Fibroblast of skin of abdomen (primary cell): ENCODE measurements at regions not wholly inside any gene's neighbourhood (a gene's known extent, or its start where the extent isn't known, plus 50 kb on each side); places are given as distances from the start of the nearest gene placed in this dataset.
"Not testable (repeated sequence)": the region's sequence is repeated elsewhere in the genome, so short reads cannot be mapped to it uniquely, and the experiment has no call there.

ENCODE experiments used
- DNase-seq: peaks from one replicate; pipeline ENCODE4 v3.0.0-alpha.2; 2013

DNA sequence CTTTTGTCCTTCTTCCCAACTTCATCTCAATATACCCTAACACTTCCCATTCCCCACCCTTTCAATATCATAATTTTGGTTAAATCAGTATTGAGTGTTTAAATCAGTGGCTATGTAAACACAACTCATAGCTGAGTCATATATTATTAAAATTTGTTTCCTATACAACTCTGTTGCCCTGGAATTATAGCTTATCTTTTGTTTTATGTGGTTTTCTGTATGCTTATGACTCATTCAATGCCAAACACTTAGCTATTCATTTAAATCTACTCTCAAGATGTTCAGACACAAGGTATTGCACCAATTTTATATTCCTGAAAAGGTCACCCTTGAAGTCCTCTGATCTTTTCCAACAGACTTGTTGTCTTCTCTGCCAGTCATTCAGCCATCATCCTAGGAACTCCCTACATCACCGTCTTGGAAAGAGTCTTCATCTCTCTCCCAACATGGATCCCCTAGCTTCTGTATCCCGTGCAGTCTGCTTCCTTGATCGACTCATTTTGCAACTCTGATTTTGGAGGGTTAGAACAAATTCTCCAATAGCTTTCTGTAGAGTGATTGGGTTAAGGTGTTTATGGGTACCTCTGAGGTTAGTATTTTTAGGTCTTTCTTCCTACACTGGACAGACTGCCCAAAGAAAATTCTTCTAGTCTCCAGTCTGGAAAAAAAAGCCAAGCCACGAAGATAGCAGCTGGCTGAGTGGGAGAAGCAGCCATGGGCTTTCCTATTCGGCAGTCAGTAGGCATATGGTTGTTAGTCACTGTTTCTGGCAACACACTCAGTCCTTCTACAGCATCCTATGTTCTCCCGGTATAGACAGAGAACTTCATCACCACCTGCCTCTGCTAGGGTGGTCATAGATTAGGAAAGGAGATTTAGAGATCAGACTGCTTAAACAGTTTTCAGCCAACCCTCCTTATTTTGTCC lies 102.1 kb downstream of the CRPPA start:
- DNase-seq = peak; percentile 12

DNA sequence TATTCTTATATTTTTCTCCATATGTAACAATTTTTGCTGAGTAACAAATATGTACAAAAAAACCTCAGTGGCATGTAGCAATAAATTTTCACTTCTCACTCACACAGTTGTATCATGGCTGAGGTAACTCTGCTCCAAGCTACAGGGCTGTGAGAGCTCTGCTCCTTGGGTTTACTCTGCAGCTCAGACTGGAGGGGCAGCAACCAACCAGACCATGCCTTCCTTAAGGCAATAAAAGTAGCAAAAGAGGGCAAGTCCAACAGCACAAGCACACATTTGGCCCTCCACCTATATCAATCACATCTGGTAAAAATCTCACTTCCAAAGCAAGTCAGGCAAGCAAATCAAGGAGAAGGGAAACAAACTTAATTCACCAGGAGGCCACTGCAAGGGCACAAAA lies 102.9 kb downstream of the CRPPA start:
- DNase-seq = no peak

DNA sequence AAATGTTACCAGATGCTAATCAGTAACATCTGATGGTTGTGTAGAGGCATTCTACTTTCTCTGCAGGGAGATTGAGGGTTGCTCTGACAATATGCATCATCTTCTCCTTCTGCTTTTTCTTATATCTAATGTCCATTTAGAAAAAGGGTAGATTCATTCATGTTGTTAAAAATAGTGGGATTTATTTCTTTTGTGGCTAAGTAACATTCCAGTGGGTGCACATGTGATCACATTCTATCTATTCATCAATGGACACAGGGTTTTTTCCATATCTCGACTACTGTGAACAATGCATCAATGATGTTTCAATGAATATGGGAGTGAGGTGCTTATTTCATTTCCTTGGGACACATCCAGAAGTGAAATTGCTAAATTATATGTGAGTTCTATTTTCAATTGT lies 103.9 kb downstream of the CRPPA start:
- no peak for DNase-seq

DNA sequence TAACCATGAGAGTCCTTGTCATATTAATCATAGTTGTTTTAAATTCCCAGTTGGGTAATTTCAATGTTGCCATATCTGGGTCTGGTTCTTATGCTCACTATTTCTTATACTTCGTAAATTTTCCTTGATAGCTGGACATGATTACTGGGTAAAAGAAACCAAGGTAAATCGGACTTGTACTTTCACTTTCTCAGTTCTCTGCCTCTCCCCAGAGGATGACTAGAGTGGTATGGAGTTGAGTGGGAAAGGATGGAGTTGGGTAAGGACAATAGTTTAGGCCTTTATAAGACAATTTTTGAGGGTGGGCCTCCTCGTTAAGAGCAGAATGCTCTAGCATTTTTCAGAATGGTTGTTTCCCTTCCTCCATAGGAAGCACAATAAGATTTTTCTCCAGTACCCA lies 106.1 kb downstream of the CRPPA start:
- no peak for DNase-seq

DNA sequence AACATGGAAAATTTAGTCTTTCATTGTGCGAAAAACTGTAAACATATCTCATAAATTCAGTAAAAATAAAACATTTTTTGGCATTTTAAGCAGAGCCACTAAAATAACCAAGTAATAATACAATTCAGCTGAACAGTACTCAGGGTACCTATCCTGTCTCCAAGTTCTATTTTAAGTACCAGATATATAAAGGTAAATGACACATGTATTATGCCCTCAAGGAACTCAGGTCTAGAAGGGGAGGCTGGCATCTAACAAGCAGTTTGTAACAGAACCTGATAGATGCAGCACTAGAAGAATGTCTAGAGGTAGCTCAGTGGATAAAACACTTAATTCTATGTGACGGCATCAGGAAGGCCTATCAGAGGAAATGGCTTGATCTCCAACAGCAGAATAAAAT lies 112.2 kb downstream of the CRPPA start:
- no peak for DNase-seq

DNA sequence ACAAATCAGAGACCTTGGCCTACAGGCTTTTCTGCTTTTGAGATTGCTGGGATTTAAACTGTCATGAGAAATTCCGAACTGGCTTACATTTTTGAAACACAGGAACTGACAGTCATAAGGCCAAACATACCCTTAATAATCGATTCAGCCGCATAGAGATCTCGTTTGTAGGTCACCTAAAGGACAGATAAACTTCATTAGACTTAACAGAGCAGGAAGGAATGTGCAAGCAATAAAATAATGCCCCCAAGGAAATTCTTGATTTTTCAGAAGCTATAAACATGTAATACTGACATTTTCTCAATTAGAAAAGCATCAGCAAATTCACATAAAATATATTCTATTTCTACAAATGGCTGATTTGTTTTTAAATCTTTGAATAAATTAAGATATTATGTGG lies 120.0 kb downstream of the CRPPA start:
- DNase-seq = no peak

DNA sequence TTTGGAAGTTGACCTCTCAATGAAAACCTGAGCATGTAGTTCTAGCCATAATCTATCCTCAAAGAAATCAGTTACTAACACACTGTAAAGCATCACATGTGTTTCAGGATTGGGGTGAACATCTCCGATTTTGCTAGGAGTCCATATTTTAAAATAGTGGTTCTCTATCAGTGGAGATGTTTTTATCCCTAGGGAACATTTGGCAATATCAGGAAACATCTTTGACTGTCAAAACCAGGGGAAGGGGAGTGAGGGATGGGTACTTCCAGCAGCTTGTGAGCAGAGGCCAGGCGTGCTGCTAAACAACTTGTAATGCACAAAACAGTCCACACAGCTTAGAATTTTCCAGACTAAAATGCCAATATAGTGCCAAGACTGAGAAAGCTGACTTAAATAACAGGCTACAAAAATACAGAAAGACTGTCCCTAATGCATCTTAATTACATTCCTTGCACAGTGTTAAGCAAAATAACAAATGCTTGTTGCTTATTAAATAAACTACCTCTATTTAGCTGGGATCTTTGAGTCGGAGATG lies 120.9 kb downstream of the CRPPA start:
- no peak for DNase-seq

DNA sequence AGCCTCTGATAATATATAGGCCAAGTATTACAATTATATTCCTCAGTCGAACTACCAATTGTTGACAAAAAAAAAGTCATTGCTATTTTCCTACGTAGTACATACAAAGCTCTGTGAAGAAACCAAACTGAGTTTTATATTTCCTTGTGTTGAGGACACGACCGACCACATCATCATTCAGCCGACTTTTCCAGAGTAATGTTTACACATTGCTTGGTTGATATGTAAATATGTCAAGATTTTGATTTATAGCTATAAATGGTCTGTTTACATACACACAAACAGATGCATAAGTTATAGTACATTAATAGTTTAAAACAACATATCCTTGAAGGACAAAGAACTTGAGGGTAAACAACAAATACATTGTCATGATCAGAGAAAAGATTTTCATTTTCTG lies 121.5 kb downstream of the CRPPA start:
- DNase-seq = no peak

DNA sequence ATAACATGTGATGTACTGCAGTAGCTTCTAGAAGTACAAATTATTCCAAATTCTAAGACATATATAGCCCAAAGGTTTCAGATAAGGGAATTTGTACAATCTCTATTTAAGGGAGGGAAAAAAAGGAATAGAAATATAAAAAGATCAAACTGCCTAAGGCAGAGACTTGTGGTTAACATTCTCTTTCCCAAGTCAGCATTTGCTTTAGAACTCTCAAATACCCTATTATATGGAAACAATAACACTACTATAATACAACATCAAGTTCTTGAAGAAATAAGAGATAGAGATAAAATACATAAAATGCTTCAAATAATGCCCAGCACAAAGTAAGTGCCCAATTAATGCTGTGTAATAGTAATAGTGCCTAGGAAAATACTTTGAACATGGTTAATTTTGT lies 123.1 kb downstream of the CRPPA start:
- no peak for DNase-seq

DNA sequence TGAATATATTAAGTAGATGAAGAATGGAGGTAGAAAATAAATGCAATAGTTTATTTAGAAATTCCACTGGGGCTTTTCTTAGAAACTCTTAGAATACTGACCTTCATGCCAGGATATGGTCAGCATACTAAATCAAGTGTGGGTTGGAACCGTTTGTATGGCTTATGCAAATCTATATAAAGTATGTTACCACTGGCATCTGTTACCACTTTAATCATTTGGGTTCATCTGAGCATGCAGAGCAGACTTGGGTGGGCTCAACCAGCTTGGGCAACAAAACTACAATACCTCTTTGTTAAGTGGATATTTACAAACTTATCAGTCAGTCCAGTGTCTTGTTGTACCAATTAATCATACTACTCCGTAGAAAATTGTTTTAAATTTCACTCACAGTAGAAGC lies 125.8 kb downstream of the CRPPA start:
- DNase-seq = no peak

DNA sequence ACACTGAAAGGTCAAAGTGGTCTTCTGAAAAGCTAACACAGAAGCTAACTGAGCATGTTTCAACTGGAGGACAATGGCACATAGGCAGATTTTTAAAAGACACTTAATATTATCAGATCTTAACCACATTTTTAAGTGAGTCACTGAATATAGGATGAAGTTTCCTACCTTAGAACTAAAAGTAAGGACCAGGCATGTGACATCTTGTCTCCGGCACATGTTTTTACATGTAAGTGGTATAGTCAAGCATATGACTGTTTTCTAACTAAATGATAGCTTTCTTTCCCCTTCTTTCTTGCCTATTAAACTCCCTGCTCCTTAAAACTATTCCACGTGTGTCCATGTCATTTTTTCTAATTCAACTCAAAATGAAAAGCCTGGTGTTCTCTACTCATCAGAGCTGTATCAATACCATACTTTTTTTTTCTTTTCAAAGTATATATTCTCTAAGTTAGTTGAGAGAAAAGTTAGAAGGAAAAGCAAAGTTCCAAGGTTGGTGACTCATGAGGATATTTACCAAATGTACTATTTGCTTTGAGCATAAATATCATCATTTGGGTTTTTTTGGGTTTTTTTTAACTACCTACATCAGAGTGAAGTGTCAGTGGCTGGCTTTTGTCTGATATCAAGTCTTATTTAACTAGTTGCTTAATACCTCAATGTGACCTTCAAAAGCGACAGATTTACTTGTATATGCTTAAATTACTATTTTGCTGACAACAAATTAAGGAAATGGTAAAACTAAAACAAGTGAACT lies 127.5 kb downstream of the CRPPA start:
- no peak for DNase-seq

DNA sequence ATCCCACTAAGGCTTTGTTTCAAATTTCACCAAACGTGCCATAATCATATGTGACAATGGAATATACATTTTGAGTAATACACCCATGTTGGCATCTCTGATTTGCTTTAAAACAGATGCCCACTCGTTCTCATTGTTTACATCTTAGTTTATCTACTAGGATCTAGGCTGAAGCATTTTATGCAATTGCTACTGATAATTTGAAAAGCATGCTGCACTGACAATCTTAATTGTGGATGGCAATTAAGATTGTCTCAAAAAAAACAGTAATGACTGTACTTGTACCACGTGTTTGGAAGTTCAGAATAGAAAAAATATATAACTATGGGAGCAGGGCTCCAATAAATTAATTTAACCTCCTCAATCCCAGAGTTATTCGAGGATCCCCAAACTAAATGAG lies 136.8 kb downstream of the CRPPA start:
- DNase-seq = no peak

DNA sequence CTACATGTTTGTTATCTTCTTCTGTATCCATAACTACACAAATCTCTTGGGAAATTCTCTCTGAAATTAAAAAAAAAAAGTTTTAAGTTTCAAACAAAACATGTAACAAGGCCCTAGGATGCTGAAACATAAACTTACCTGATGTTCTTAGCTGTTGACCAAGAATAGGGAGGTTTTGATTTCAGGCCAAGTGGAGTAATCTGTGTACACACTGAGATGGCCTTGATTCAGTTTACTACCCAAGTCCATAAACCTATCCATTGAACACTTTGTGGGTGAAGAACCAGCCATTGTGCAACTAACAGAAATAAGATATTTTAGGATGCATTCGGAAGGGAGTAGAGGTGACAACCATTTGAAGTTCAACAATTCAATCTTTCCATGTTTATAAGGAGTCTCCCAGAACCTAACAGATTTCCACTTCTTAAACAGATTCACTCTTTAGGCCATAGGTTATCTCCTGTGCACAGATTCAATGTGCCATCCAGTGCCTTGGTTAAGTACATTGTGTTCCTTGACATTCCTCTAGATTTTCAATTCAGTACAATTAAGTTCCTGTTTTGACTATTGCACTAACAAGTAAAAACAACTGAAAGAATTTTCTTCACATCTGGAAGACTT lies 143.1 kb downstream of the CRPPA start:
- no peak for DNase-seq

DNA sequence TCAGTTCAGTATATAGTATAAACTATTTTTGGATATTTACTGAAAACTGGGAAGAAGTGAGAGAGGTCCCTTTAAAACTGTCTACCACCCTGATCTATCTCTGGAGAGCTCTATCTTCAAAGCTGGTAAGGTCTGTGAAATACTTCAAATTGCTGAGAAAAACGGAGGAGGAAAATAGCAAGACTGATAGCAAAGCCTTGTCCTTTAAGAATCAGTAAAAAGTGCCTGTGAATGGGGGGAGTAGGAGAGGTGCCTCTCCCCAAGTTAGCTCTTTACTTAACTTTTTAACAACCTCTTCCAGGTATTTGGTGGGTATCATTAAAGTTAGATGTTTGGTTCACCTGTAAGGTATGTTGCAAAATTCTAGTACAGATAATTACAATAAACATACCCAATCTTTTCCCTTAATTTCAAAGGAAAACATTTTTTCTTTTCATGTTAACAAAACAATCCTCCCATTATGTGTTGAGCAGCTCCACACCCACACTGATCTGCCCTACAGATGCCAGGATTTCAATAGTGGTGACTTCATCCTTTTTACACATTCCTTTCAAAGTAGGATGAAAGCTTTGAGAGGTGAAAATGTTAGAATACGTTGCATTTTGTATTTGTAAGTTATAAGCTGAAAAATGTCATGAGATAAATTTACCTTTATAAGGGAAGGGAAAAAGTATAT lies 149.2 kb downstream of the CRPPA start:
- peak; percentile 5 for DNase-seq

DNA sequence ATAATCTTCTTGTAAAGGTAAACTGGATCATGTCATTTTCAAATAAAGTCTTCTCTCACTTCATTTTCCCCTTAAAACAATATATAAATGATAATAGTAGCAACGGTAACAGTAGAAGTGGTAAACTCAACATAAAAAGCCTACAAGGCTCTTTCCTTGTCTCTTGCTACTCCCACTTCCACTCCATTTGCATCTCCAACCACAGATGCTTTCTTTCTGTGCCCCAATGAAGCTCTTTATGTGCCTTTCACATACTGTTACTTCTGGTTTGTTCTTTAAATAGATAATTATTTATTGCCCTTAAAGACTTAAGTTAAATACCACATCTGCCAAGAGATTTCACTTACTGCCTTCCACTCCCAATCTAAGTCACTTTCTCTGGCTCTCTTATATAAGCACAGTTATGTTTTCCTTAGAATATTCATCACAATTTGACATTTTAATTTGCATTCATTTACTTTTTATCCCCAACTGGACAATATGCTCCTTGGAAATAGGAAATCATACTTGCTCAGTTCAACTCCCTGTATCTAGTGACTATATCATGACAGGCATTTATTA lies 149.9 kb downstream of the CRPPA start:
- DNase-seq = no peak

DNA sequence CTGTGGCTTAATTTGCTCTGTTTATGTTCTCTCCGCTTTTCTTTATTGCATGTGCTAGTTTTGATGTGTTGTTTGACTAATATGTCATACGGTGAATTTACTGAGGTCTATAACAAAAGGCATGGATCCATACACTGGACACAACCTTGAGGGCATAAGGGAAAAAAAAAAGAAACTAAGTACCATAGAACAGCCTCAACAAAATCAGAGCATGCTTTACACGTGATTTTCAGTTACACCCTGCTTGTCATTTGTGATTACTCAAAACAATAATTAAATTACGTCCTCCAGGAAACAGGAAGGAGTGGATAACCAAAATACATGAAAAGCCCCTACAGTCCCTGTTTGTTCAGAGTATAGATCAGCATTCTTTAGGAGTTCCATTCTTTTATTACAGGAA lies 150.5 kb downstream of the CRPPA start:
- DNase-seq = no peak

DNA sequence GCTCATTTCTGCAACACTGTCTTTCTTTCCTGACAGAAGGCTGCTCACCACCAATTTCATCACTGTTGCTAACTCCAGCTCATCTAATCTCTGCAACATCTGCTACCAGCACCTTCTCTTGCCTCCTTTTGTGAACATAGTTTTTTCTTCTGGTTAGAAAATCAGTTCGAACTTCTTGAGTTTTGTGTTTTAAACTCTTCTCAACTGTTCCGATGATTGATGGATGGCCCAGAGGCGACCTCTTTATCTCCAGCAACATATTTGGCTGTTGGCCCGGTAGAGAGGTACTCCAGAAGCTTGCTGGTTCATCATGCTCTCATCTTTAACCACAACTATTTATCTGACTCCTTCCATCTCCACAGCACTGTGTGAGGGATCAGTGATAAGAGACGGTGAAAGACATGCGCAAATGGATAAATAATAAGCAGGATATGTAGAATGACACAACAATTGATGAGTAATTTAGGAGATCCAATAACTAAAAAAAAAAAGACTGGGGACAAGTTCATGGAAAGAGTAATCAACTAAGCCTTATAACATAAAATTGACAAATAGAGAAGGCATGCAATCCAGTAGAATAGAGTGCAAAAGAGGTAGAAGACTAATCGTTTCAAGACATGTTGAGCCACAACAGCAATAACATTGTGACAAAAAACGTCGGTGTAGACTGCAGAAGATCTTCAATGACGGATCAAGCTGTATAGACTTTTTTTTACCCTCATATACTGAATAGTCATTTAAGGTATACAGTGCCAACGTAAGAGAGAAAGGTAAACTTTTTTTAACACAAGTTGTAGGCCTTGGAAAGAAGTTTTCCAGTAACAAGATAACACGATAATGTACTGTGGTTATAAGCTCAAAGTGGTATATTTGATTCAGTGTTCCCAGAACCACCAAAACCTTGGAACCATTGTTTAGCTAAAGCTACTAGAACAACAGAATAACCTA lies 152.2 kb downstream of the CRPPA start:
- peak; percentile 87 for DNase-seq

DNA sequence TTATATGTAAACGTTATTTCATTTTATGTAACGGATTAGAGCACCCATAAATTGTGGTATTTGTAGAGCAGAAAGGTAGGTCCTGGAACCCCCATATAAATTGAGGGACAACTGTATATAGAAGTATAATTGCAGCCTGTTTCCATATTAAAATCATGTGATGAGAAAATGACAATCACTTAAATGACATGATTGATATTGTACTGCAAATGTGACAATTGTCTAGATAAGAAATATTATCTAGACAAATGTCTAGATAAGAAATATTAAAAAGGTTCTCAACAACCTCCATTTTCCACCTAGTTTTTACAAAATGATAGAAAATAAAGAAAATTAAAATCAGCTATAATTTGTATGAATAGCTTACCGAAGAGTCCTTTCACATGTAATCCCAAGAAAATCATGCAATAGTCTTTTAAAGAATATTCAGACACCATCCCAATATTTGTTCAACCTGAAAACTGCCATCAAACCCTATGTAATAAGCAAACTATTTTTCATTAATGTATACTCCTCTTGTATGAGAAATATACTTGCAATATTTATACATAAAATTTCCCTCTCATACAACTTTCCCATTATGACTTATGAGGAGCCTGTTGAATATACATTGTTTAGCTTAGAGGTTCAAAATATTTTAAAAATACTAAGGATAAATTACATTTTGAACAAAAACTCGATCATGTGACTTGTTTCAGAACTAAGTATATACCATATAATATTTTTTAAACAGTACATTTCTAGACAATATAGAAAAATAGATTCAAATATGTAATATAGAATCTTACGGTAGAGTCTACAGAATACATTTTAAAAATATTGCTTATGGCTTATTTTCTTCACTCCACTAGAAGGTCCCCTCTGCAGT lies 153.2 kb downstream of the CRPPA start:
- DNase-seq = no peak

DNA sequence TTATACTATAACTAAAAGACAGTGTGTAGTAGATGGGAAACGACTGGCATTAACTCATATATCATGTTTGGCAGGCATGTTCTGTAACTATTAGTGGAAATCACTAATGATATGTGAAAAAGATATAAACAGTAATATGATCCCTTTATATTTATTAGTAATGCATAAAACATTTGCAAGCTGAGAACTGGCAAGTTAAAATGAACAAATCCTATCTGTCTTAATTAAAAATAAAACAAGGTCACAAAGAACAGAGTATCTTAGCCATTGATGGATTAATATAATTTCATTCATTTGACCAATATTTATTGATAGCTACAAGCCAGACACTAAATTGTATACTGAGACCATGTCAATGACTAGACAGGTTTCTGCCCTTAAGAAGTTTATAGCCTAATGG lies 154.5 kb downstream of the CRPPA start:
- DNase-seq = no peak

DNA sequence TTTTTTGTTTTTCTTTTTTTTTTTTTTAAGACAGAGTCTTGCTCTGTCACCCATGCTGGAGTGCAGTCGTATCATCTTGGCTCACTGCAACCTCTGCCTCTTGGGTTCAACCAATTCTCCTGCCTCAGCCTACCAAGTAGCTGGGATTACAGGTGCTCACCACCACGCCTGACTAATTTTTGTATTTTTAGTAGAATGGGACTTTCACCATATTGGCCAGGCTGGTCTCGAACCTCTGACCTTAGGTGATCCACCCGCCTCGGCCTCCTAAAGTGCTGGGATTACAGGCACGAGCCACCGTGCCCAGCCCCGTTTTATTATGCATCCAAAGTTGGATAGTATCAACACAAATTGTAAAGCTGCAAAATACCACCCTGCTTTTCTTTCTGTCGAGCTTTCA lies 154.9 kb downstream of the CRPPA start:
- DNase-seq = not testable (repeated sequence)
